ENCODE measurements at regions not wholly inside any gene's neighbourhood (a gene's known extent, or its start where the extent isn't known, plus 50 kb on each side); places are given as distances from the start of the nearest gene placed in this dataset.

- no peak for TF ChIP-seq CTCF (IDR thresholded peaks at IDR 0.05 in 8 of 11, conservative IDR thresholded peaks at IDR 0.05 in 3 of 11)
- TF ChIP-seq POLR2A (IDR thresholded peaks at IDR 0.05): no peak
Observed at GRCh38 chr3:34300621-34301020, 502.2 kb downstream of the PDCD6IP start.

Measured in spleen (tissue), 7 donors.